Subcutaneous abdominal adipose tissue (tissue), 5 donors: ENCODE measurements at regions not wholly inside any gene's neighbourhood (a gene's known extent, or its start where the extent isn't known, plus 50 kb on each side); places are given as distances from the start of the nearest gene placed in this dataset.
A peak's percentile ranks its signal among the peaks of the same experiment; 100 is the strongest.

Source experiments
- H3K27ac ChIP-seq: one replicate; pipeline ENCODE4 v1.7.0; 2013; ENCODE audit warnings: low read depth, mild to moderate bottlenecking, inconsistent platforms, low read length, moderate library complexity
- H3K27me3 ChIP-seq, 5 donors: one replicate each; pipeline ENCODE4 v1.7.0; 2013; ENCODE audit warnings: low read length in 5 of 5, inconsistent platforms in 1 of 5; ENCODE audit not compliant: control insufficient read depth in 5 of 5, insufficient read depth in 4 of 5
- H3K36me3 ChIP-seq, 5 donors: one replicate each; pipeline ENCODE4 v1.7.0; 2013; ENCODE audit warnings: low read length in 5 of 5; ENCODE audit not compliant: control insufficient read depth in 5 of 5, insufficient read depth in 5 of 5
- H3K4me1 ChIP-seq, 5 donors: one replicate each; pipeline ENCODE4 v1.7.0; 2013; ENCODE audit warnings: low read length in 5 of 5, mild to moderate bottlenecking in 3 of 5, moderate library complexity in 1 of 5; ENCODE audit not compliant: control insufficient read depth in 5 of 5, insufficient read depth in 5 of 5
- H3K4me3 ChIP-seq, 5 donors: one replicate each; pipeline ENCODE4 v1.7.0; 2013; ENCODE audit warnings: low read length in 5 of 5, low read depth in 1 of 5
- H3K9ac ChIP-seq, 5 donors: one replicate each; pipeline ENCODE4 v1.7.0; 2013; ENCODE audit warnings: low read length in 5 of 5, mild to moderate bottlenecking in 4 of 5, moderate library complexity in 3 of 5
- H3K9me3 ChIP-seq, 5 donors: one replicate each; pipeline ENCODE4 v1.7.0; 2013; ENCODE audit warnings: low read length in 5 of 5; ENCODE audit not compliant: control insufficient read depth in 5 of 5
- donor health status: healthy.
- donor health status: healthy.
- donor health status: healthy.
- donor health status: healthy.
- donor health status: healthy.

DNA sequence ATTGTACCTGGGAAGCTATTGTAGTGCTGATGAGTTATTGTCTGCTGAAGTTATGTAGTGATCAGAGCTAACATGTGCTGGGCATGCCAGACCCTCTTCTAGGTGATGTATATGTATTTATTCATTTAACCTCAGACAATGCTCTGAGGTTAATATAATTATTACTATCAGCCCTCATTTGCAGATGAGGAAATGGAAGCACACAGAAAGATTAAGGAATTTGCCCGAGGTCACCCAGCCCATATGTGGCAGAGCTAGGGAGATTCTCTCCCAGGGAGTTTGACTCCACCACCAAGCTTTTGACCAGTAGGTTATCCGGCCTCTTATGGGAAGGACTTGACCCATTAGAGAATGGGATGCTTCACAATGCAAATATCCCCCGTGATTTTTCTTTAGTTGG, 114.2 kb upstream of the NAV2 start:
- peaks cover 4 to 19% (median 14%) of the 10 kb centered on the region in 5 donors for H3K4me1 ChIP-seq
- no peaks in the 10 kb centered on the region for H3K36me3 ChIP-seq
- no peak overlapping the region for H3K4me3 ChIP-seq
- H3K27me3 ChIP-seq: no peaks in the 10 kb centered on the region
- H3K9ac ChIP-seq: no peak overlapping the region
- no peak overlapping the region for H3K27ac ChIP-seq
- H3K9me3 ChIP-seq: no peaks in the 10 kb centered on the region

DNA sequence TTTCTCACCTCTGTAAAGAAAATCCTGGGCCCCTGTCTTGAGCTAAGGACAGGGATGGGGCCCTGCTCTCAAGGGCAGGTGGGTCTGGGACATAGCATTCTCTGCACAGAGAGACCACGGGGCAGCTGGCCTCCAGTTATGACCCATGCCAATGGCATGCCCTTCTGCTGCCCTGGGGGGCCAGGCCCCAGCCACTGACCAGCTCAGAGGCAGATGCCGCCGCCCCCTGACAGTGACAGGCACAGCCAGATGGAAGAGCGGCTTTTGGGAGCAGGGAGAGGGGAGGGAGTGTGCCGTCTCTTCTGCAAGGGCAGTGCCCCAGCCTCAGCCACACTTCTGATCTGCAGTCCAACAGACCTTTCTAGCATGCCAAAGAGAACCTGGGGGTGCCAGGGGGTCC, 114.8 kb upstream of the NAV2 start:
- Histone ChIP-seq H3K4me1 (peaks cover 4 to 20% (median 14%) of the 10 kb centered on the region in 5 donors), H3K9me3 (no peaks in the 10 kb centered on the region), H3K4me3 (no peak overlapping the region), H3K9ac (no peak overlapping the region), H3K27me3 (no peaks in the 10 kb centered on the region), H3K27ac (no peak overlapping the region), H3K36me3 (no peaks in the 10 kb centered on the region)

DNA sequence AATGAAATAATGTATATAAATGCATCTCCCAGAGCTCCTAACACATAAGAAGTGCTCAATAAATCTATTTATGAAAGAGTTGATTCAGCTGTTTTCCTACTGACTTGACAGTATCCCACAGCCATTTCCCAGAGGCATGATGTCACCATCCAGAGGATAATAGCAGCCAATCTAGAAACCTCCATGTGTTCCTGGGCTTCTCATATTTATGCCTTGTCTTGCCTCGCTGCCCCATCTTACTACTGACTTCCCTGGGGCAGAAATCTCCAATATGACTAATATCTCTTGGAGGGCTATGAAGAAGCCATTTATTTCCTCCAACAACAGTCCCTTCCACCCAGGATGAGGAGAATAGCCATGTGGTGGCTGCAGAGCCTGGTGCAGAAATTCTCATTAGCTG, 115.4 kb upstream of the NAV2 start:
- H3K27ac ChIP-seq: peak overlapping the region; percentile 82
- H3K36me3 ChIP-seq: no peaks in the 10 kb centered on the region
- no peak overlapping the region for H3K4me3 ChIP-seq
- H3K9ac ChIP-seq: no peak overlapping the region
- H3K27me3 ChIP-seq: no peaks in the 10 kb centered on the region
- no peaks in the 10 kb centered on the region for H3K9me3 ChIP-seq
- peaks cover 4 to 21% (median 14%) of the 10 kb centered on the region in 5 donors for H3K4me1 ChIP-seq

DNA sequence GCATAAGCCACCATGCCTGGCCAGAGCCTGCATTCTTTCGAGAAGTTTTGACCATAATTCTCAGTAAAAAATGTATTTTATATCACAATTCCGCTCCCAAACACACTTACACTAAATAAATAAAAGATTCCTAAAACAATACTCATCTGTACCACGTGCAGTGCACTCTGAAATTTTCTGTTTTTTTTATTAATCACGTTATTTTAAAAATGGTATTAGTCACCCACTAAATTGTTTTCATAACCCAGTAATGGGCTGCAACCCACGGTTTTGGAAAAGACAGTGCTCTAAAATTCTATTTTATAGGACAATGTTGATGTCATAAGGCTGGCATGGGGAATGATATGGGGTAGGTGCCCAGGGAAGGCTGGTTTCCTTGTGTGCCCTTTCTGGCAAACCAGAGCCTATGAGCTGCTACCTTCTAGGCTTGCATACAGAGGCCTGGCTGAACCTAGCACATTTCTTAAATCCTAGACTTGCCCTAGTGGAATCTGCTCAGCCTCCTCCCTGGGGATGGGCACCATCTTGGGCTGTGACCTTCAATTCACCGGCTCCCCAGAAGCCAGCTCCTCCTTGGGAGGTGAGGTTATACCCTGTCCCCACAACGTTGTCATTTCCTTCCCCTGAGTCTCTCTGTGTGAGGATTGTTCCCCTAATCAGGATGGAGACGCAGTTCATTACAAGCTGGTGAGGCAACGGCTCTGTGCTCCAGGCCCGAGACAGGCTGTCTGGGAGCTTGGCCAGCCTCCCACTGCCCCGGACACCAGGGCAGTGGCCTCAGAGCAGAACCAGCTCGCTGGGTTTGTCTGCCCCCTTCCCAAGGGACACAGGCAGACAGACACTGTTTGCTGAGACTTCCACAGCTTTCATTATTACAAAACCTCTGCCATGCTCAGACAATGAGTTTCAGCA, 116.5 kb upstream of the NAV2 start:
- no peak overlapping the region for H3K4me3 ChIP-seq
- H3K36me3 ChIP-seq: no peaks in the 10 kb centered on the region
- peaks cover 4 to 21% (median 14%) of the 10 kb centered on the region in 5 donors for H3K4me1 ChIP-seq
- H3K9me3 ChIP-seq: no peaks in the 10 kb centered on the region
- no peaks in the 10 kb centered on the region for H3K27me3 ChIP-seq
- peak overlapping the region in 3 of 5 donors; percentile 44 to 64 (median 58) for H3K9ac ChIP-seq
- H3K27ac ChIP-seq: peak overlapping the region; percentile 82

DNA sequence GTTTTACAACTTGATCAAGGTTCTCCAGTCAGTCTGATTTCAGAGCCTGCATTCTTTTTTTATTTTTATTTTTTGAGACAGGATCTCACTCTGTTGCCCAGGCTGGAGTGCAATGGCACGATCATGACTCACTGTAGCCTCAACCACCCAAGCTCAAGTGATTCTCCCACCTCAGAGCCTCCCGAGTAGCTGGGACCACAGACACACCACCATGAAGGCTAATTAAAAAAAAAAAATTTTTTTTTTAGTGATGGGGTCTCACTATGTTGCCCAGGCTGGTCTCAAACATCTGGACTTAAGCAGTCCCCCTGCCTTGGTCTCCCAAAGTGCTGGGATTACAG, 117.2 kb upstream of the NAV2 start:
- no peak overlapping the region for H3K4me3 ChIP-seq
- no peaks in the 10 kb centered on the region for H3K36me3 ChIP-seq
- H3K27me3 ChIP-seq: no peaks in the 10 kb centered on the region
- H3K9me3 ChIP-seq: no peaks in the 10 kb centered on the region
- H3K27ac ChIP-seq: no peak overlapping the region
- H3K9ac ChIP-seq: no peak overlapping the region
- H3K4me1 ChIP-seq: peaks cover 4 to 21% (median 14%) of the 10 kb centered on the region in 5 donors

DNA sequence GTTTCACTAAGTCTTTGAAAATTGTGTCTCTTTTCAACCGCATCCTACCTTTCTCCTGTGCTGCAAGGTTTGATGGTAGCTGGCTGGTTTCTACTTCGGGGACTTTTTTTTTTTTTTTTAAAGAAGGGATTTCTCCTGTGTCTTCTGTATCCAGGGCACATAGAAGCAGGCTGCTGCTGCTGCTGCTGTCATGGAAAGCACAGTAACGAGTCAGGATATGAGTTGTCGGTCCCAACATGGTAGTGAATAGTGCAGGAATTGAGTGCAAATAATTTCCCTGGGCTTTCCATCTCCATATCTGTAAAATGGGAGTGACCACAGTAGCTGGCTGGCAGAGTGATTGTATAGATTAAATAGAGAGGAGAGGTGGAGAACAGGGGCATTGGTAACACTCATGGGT, 118.3 kb upstream of the NAV2 start:
- Histone ChIP-seq H3K9ac (no peak overlapping the region), H3K36me3 (no peaks in the 10 kb centered on the region), H3K4me1 (peaks cover 4 to 21% (median 14%) of the 10 kb centered on the region in 5 donors), H3K4me3 (no peak overlapping the region), H3K27ac (no peak overlapping the region), H3K27me3 (no peaks in the 10 kb centered on the region), H3K9me3 (no peaks in the 10 kb centered on the region)

DNA sequence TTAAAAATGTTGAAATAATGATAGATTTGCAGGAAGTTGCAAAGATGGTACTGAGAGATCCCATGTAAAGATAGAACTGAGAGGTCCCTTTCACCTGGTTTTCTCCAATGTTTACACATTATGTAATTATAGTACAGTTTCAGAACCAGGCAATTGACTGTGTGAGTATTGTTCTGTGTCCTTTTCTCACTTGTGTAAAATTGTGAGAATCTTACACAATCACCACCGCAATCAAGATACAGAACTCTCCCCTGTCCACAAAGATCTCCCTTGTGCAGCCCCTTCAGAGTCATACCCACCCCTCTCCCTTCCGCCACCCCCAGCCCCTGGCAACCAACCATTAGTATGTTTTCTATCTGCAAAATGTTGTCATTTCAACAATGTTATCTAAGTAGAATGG, 119.8 kb upstream of the NAV2 start:
- Histone ChIP-seq H3K9me3 (no peaks in the 10 kb centered on the region), H3K9ac (no peak overlapping the region), H3K27me3 (no peaks in the 10 kb centered on the region), H3K27ac (no peak overlapping the region), H3K36me3 (no peaks in the 10 kb centered on the region), H3K4me3 (no peak overlapping the region), H3K4me1 (peaks cover 4 to 21% (median 14%) of the 10 kb centered on the region in 5 donors)

DNA sequence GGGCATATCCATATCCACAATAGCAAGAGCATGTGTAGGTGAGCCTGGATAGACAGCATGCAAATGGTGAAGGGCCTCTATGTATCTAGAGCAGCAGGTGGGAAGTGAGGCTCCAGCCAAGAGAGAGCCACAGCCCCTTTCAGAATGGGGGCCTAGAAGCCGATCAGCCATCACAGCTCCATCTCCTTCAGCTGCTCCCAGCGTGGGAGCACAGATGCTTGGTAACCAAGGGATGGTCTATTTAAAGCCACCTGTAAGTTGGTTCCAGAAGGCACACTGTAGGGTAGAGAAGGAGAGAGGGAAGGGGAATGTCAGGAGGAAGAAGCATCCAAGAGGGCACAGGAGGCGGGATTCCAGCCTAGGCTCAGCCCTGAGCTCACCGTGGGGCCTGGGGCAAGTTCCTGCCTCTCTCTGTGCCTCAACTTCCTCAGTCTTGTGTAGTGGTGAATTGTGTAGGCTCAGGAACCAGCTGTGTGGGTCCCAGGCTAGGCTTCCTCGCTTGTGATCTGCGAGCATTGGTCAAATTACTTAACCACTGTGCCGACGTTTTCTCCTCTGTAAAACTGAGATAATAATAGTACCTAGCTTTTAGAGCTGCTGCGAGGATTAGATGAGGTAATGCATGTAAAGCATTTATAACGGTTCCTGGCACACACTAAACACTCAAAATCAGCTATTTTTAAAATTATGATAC, 122.9 kb upstream of the NAV2 start:
- H3K4me1 ChIP-seq: peaks cover 0 to 3% (median 0%) of the 10 kb centered on the region in 5 donors
- no peaks in the 10 kb centered on the region for H3K27me3 ChIP-seq
- no peaks in the 10 kb centered on the region for H3K36me3 ChIP-seq
- no peak overlapping the region for H3K4me3 ChIP-seq
- no peaks in the 10 kb centered on the region for H3K9me3 ChIP-seq
- no peak overlapping the region for H3K27ac ChIP-seq
- H3K9ac ChIP-seq: no peak overlapping the region

DNA sequence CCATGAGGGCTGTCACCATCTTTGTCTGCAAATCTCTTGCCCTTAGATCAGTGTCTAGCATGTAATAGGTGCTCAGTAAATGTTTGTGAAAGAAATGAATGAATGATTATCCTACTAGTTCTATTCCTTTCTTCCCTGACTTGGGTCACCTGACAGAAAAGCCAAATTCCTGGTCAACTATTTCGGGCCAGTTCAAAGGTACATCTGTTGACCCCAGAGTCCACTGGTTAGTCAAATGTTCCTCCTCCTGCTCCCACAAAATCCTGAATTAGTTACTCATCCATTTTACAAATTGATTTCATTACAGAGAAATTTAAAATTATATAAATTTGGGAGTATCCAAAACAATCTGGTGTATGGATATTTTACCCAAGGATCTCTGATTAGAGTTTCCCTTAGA, 124.7 kb upstream of the NAV2 start:
- no peaks in the 10 kb centered on the region for H3K36me3 ChIP-seq
- H3K27me3 ChIP-seq: no peaks in the 10 kb centered on the region
- H3K27ac ChIP-seq: no peak overlapping the region
- H3K9ac ChIP-seq: no peak overlapping the region
- peaks cover 0 to 2% (median 0%) of the 10 kb centered on the region in 5 donors for H3K4me1 ChIP-seq
- no peak overlapping the region for H3K4me3 ChIP-seq
- no peaks in the 10 kb centered on the region for H3K9me3 ChIP-seq

DNA sequence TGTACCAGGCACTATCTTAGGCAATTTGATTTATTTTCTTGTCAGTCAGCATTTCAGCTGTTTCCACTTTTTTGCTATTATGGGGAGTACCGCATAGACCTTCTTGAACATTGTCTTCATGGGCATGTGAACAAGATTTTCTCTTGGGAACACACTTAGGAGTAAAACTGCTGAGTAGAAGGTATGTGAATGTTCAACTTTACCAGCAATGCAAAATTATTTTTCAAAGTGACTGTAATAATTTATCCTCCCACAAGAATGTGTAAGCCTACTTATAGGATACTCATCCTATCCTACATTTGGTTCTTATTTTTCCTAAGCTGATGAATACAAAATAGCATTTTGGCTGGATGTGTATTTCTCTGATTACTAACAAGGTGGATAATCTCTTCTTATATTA, 132.0 kb upstream of the NAV2 start:
- Histone ChIP-seq H3K4me3 (no peak overlapping the region), H3K4me1 (peaks cover 6 to 24% (median 23%) of the 10 kb centered on the region in 5 donors), H3K9ac (no peak overlapping the region), H3K9me3 (no peaks in the 10 kb centered on the region), H3K27me3 (no peaks in the 10 kb centered on the region), H3K27ac (no peak overlapping the region), H3K36me3 (no peaks in the 10 kb centered on the region)
